Colonic mucosa (tissue), 4 donors: ENCODE measurements at regions not wholly inside any gene's neighbourhood (a gene's known extent, or its start where the extent isn't known, plus 50 kb on each side); places are given as distances from the start of the nearest gene placed in this dataset.
"Not testable (repeated sequence)": the region's sequence is repeated elsewhere in the genome, so short reads cannot be mapped to it uniquely, and the experiment has no call there.

Experiments used
- DNase-seq: peaks from one replicate; pipeline ENCODE4 v3.0.0-alpha.2; 2020
- H3K27ac ChIP-seq: fragments of 200-600 bp; one replicate; pipeline ENCODE4 v1.8.0; 2021
- H3K27me3 ChIP-seq: fragments of 200-600 bp; one replicate; pipeline ENCODE4 v1.8.0; 2021
- H3K36me3 ChIP-seq: fragments of 200-600 bp; one replicate; pipeline ENCODE4 v1.8.0; 2021
- H3K4me1 ChIP-seq: fragments of 200-600 bp; one replicate; pipeline ENCODE4 v1.8.0; 2021; ENCODE audit warnings: mild to moderate bottlenecking
- H3K4me3 ChIP-seq: fragments of 200-600 bp; one replicate; pipeline ENCODE4 v1.8.0; 2021
- H3K9ac ChIP-seq, 2 donors: one replicate each; pipeline ENCODE4 v1.7.0; 2013; ENCODE audit warnings: control low read depth in 2 of 2, low read depth in 2 of 2, low read length in 2 of 2
- H3K9me3 ChIP-seq: fragments of 200-600 bp; one replicate; pipeline ENCODE4 v1.8.0; 2021
- intact Hi-C: fragments of 100-400 bp; cut with DNase I; formaldehyde crosslinking; loops from one replicate; pipeline ENCODE4 v1.14.1; 2022
- TF ChIP-seq, protein P1 (sequence below): fragments of 200-600 bp; IDR thresholded peaks from one replicate; pipeline ENCODE4 v1.8.0; 2022; ENCODE audit warnings: antibody characterized with exemption, mild to moderate bottlenecking
- donor health status: healthy.
- donor health status: DM: no; HTN: no; CAD: no.
- donor health status: DM: no; HTN: no; CAD: no.

DNA sequence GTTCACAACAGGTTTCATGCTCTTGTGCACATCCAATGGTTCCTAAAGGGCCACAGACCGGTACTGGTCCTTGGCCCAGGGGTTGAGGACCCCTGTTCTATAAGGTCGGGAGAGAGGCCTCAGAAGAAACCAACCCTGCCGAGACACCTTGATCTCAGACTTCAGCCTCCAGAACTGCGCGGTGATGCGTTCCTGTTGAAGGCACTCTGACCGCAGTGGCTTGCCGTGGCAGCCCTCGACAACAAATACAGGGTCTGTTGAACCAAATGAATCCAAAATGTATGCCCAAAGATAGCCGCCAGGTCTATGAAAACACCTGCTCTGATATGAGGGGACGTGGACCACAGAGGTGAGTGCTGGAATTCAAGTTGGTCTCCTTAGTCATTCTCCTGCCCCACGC is 389.8 kb downstream of the SEC14L1 start:
- Histone ChIP-seq H3K4me1 (no peaks in the 10 kb centered on the region), H3K36me3 (no peaks in the 10 kb centered on the region), H3K9ac (no peak overlapping the region), H3K9me3 (no peaks in the 10 kb centered on the region), H3K27ac (no peak overlapping the region), H3K27me3 (peaks cover 15% of the 10 kb centered on the region), H3K4me3 (no peak overlapping the region)
- TF ChIP-seq, protein P1, sequence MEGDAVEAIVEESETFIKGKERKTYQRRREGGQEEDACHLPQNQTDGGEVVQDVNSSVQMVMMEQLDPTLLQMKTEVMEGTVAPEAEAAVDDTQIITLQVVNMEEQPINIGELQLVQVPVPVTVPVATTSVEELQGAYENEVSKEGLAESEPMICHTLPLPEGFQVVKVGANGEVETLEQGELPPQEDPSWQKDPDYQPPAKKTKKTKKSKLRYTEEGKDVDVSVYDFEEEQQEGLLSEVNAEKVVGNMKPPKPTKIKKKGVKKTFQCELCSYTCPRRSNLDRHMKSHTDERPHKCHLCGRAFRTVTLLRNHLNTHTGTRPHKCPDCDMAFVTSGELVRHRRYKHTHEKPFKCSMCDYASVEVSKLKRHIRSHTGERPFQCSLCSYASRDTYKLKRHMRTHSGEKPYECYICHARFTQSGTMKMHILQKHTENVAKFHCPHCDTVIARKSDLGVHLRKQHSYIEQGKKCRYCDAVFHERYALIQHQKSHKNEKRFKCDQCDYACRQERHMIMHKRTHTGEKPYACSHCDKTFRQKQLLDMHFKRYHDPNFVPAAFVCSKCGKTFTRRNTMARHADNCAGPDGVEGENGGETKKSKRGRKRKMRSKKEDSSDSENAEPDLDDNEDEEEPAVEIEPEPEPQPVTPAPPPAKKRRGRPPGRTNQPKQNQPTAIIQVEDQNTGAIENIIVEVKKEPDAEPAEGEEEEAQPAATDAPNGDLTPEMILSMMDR: no peak
- intact Hi-C loops: no loop called here
- DNase-seq: no peak

DNA sequence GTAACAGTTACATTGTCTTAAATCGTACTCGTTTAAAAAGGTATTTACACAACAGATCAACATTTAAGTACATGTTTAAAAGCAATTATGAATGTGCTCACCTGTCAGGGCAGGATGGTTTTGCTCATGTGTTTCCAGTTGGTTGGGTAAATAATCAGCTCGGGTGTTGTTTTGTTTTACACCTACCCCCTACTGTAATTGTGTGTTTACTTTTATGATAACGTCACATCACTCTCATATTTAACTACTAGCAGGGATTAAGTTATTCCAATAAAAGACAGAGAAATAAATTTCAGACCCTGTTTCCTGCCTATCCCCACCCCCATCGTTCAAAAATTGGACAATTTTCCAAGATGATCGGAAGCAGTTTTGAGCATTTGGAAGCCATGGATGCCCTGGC is 390.2 kb downstream of the SEC14L1 start:
- Histone ChIP-seq H3K27ac (no peak overlapping the region), H3K27me3 (peaks cover 15% of the 10 kb centered on the region), H3K9me3 (no peaks in the 10 kb centered on the region), H3K4me1 (no peaks in the 10 kb centered on the region), H3K36me3 (no peaks in the 10 kb centered on the region), H3K9ac (no peak overlapping the region), H3K4me3 (no peak overlapping the region)
- DNase-seq: no peak
- intact Hi-C loops: no loop called here
- TF ChIP-seq, protein P1: no peak

DNA sequence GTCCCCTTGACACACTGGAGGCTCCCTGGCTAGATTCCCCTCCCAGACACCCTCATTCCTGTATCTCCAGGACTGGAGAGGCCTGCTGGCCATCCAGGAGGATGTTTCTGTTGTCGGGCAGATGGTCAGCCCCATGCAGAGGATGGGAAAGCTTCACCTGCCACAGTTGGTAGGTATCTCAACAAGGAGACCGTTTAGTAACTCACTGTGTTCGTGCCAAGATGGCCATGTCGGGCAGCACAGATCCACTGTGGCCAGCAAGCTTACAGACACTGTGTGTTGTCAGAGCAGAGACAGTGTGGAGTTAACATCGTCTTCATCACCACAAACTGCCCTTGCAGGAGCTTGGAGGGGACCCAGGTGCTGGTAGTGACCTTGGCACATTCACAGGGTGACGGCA is 390.9 kb downstream of the SEC14L1 start:
- TF ChIP-seq, protein P1: no peak
- DNase-seq: no peak
- peaks cover 15% of the 10 kb centered on the region for H3K27me3 ChIP-seq
- H3K9ac ChIP-seq: no peak overlapping the region
- H3K36me3 ChIP-seq: no peaks in the 10 kb centered on the region
- no peak overlapping the region for H3K4me3 ChIP-seq
- intact Hi-C loops: no loop called here
- no peaks in the 10 kb centered on the region for H3K4me1 ChIP-seq
- no peaks in the 10 kb centered on the region for H3K9me3 ChIP-seq
- no peak overlapping the region for H3K27ac ChIP-seq

DNA sequence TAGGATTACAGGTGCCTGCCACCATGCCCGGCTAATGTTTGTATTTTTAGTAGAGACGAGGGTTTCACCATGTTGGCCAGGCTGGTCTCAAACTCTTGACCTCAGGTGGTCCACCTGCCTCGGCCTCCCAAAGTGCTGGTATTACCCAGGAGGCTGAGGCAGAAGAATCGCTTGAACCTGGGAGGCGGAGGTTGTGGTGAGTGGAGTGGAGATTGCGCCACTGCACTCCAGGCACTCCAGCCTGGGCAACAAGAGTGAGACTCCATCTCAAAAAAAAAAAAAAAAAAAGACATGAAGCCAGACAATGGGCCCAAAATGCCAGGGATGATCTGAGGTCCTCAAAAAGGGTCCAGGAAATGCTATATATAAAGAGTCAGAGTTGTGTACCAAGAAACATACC is 392.9 kb downstream of the SEC14L1 start:
- DNase-seq, H3K27ac ChIP-seq, intact Hi-C loops, H3K9ac ChIP-seq, H3K4me1 ChIP-seq, H3K36me3 ChIP-seq, H3K4me3 ChIP-seq, H3K27me3 ChIP-seq, H3K9me3 ChIP-seq: not testable (repeated sequence)

DNA sequence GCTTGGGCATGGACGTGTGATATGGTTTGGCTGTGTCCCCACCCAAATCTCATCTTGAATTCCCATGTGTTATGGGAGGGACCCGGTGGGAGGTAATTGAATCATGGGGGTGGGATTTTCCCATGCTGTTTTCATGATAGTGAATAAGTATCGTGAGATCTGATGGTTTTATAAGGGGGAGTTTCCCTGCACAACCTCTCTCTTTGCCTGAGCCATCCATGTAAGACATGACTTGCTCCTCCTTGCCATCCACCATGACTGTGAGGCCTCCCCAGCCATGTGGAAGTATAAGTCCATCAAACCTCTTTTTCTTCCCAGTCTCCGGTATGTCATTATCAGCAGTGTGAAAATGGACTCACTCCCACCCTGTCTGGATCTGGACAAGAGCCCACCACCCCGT is 393.4 kb downstream of the SEC14L1 start:
- intact Hi-C loops: no loop called here
- Histone ChIP-seq H3K4me3 (no peak overlapping the region), H3K27ac (no peak overlapping the region), H3K4me1 (no peaks in the 10 kb centered on the region), H3K27me3 (peaks cover 4% of the 10 kb centered on the region), H3K9me3 (no peaks in the 10 kb centered on the region), H3K36me3 (no peaks in the 10 kb centered on the region), H3K9ac (no peak overlapping the region)
- DNase-seq: no peak
- TF ChIP-seq, protein P1: no peak

DNA sequence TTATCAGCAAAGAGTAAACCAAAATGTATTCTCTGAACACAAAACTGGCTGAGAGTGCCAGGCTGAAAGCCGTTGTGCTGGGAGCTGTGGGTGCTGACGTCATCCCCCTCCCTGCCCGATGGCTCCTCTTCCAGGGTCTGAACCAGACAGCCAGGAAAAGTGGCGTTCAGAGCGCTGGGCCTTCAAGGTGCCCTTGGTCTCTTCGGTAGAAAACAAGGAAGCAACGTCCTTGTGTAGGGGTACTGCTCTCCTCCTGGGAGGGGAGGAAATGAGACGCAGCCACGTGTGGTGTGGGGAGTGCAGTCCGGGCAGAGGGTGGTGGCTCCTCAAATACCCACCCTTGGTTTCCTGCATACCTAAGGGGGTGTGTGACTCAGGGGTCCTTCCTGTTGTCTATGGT is 394.7 kb downstream of the SEC14L1 start:
- no peaks in the 10 kb centered on the region for H3K36me3 ChIP-seq

More for the DNA sequence above, 394.7 kb downstream of the SEC14L1 start:
- no peaks in the 10 kb centered on the region for H3K9me3 ChIP-seq
- no peaks in the 10 kb centered on the region for H3K27me3 ChIP-seq
- no peaks in the 10 kb centered on the region for H3K4me1 ChIP-seq
- intact Hi-C loops: no loop called here
- TF ChIP-seq, protein P1: no peak
- H3K27ac ChIP-seq: no peak overlapping the region
- H3K9ac ChIP-seq: no peak overlapping the region
- H3K4me3 ChIP-seq: no peak overlapping the region
- DNase-seq: no peak
